HTR-8/SVneo (cell line): ENCODE measurements at regions not wholly inside any gene's neighbourhood (a gene's known extent, or its start where the extent isn't known, plus 50 kb on each side); places are given as distances from the start of the nearest gene placed in this dataset.
"Not testable (repeated sequence)": the region's sequence is repeated elsewhere in the genome, so short reads cannot be mapped to it uniquely, and the experiment has no call there.

Experiments
- DNase-seq: peaks from one replicate; pipeline ENCODE4 v3.0.0; 2011; ENCODE audit warnings: low spot score, mixed read lengths; ENCODE audit not compliant: insufficient read length
- FAIRE-seq: peaks from 2 replicates; lab custom pipeline; 2011; peaks lifted over from hg19 to GRCh38; lab: Jason Lieb, UNC

GRCh38 chr9:102428305-102428704 lies 566.8 kb upstream of the CYLC2 start:
- DNase-seq (no peak), FAIRE-seq (no peak)

DNA sequence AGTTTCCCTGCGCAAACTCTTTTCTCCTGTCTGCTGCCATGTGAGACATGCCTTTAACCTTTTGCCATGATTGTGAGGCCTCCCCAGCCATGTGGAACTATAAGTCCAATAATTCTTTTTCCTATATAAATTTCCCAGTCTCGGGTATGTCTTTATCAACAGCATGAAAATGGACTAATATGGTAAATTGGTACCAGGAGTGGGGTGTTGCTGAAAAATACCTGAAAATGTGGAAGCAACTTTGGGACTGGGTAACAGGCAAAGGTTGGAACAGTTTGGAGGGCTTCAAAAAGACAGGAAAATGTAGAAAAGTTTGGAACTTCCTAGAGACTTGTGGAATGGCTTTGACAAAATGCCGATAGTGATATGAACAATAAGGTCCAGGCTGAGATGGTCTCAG lies 578.9 kb upstream of the CYLC2 start:
- not testable (repeated sequence) for DNase-seq, FAIRE-seq

DNA sequence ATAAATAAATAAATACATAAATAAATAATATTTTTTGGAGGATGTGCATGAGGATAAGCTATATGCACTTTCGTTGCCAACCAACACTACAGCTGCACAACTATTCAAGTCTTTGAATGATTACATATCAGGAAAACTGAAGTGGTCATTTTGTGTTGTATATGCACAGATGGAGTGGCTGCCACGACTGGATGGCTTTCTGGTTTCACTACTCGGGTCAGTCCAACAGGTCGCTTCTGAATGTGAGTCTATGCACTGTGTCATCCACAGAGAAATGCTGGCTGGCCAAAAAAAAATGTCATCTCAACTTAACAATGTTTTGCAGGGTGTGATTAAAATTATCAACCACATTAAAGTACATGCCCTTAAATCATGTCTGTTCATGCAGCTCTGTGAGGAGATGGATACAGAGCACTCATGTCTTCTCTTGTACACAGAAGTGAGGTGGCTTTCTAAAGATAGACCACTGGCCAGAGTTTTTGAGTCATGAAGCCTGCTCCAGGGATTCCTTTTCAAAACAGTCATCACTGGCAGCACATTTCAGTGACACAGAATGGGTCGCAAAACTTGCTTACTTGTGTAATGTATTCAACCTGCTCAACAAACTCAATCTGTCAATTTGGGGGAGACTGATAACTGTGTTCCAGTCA lies 589.8 kb upstream of the CYLC2 start:
- no peak for FAIRE-seq

DNA sequence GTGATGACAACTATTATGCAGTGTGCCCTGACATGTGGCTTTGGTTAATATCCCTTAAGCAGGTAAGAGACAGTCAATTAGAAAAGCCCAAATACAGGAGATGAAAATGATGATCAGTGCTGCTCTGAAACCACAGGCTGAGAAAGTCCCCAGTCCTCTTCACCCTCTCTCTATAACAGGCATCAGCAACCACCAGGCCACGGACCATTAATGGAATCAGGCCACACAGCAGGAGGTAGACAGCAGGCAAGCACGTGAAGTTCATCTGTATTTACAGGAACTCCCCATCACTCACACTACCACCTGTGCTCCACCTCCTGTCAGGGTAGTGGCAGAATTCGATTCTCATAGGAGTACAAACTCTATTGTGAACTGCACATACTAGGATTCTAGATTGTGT lies 591.6 kb upstream of the CYLC2 start:
- FAIRE-seq (no peak), DNase-seq (no peak)

More for the DNA sequence above, 589.8 kb upstream of the CYLC2 start:
- no peak for DNase-seq

- DNase-seq: no peak
- FAIRE-seq: no peak
Observed at GRCh38 chr9:102398205-102398604, 596.9 kb upstream of the CYLC2 start.

DNA sequence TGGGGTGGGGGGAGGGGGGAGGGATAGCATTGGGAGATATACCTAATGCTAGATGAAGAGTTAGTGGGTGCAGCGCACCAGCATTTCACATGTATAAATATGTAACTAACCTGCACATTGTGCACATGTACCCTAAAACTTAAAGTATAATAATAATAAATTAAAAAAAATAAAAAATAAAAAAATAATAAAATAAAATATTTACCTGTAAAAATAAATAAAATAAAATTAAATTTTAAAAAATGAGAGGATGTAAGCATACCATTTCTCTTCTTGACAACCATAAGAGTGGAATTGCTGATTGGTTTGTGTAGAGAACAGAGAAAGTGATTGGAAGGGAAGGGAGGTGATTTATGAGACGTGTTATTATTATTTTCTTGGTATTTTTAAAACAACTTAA lies 609.5 kb upstream of the CYLC2 start:
- not testable (repeated sequence) for FAIRE-seq

GRCh38 chr9:102362470-102363132 lies 624.2 kb upstream of the GRIN3A start:
- DNase-seq (no peak), FAIRE-seq (no peak)

More for the DNA sequence above, 609.5 kb upstream of the CYLC2 start:
- DNase-seq: not testable (repeated sequence)

GRCh38 chr9:102360846-102361245 lies 622.4 kb upstream of the GRIN3A start:
- FAIRE-seq: no peak
- DNase-seq: no peak

- FAIRE-seq: no peak
- DNase-seq: no peak
Observed at GRCh38 chr9:102355982-102356381, 617.5 kb upstream of the GRIN3A start.

DNA sequence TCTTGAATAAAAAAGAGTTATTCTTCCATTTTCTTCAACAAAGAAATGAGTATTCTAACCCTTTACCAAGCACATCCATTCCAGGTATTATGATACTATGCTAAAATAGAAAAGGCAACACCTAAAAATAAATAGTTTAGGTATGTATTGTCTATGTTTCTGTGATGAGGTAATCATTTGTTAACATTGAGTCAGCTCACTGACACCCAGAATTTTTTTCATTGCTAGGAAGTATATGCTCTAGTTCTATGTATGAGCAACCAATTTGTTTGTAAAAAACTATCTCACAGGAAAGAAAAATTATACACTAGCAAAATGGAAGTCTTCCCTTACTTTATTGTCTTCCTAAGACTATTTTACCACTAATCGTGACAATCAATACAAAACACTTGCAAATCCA lies 615.6 kb upstream of the GRIN3A start:
- DNase-seq (no peak), FAIRE-seq (no peak)

DNA sequence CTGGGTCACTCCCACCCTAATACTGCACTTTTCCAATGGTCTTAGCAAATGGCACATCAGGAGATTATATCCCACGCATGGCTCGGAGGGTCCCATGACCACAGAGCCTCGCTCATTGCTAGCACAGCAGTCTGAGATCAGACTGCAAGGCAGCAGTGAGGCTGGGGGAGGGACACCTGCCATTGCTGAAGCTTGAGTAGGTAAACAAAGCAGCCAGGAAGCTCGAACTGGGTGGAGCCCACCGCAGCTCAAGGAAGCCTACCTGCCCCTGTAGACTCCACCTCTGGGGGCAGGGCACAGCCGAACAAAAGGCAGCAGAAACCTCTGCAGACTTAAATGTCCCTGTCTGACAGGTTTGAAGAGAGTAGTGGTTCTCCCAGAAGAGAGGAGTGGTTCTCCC lies 599.0 kb upstream of the GRIN3A start:
- DNase-seq, FAIRE-seq: not testable (repeated sequence)

- DNase-seq (no peak), FAIRE-seq (no peak)
Observed at GRCh38 chr9:102309379-102309778, 570.9 kb upstream of the GRIN3A start.

DNA sequence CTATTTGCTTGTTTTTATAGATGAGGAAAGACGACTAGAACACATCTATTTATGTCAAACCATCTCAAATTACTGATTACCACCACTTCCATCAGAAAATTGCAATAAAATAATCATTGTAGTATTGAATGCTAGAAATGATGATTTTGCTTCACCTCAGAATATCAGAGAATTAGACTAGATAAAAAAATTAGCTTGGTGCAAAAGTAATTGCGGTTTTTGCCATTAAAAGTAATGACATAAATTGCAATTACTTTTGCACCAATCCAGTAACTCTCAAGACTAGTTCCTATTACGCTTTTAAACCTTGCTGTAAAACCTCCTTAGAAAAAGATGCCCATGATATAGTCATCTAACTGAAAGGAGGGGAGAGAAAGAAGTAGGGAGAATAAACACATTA lies 556.7 kb upstream of the GRIN3A start:
- no peak for DNase-seq
- no peak for FAIRE-seq

DNA sequence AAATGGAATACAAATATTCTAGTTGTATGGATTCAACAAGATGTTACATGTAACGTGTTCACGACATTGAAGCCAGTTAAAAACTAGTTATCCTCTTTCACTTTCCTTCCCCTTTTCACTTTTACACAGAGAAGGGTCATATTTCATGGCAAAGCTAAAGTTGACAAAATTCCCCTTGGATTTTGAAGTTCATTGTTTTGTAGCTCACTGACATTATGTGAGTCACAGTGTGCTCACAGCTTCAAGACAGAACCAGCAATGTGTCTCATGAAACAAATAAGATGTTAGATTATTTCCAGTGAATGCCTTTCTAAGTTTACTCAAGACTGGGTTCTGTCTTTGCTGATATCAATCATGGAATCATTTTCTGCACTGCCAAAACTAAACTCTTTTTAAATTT lies 535.5 kb upstream of the GRIN3A start:
- DNase-seq: peak; percentile 3
- no peak for FAIRE-seq

- no peak for DNase-seq
- no peak for FAIRE-seq
Observed at GRCh38 chr9:102253099-102253498, 514.7 kb upstream of the GRIN3A start.

DNA sequence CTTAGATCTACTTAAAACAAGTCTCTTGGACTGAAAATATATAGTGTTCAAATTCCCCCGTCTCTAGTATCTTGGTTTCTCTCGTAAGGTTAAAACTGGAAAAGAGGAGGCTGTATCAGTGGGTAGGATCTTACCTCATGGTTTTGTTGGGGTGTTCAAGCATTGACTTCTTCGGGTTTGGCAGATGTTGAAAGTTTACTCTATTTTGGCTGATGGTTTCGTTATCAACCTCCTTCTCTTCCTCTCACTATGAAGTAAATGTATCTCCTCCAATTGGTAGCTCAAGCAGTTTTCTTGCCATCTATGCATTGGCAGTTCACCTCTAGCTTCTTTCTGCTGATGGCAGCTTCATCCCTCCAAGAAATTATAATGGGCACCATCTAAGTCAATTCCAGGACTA lies 506.5 kb upstream of the GRIN3A start:
- FAIRE-seq (no peak), DNase-seq (no peak)

GRCh38 chr9:102237520-102237919 lies 499.1 kb upstream of the GRIN3A start:
- no peak for FAIRE-seq
- DNase-seq: no peak

DNA sequence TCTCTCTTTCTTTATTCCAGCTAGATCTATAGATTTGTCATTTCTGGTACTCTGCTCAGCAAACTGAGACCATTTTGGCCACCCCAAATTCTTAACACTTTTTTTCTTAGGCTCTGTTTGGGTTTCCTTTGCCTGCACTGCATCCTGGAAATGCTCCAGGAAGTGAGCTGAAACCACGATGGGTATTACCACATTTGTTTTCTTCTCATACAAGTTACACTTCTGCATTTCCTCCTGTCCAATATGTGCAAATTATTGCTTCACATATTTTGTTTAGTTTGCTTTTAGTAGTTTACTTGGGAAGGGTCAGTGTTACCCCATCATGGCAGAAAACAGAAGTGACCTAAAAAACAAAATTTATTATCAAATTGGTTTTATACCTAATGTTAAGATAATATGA lies 498.6 kb upstream of the GRIN3A start:
- no peak for DNase-seq
- FAIRE-seq: no peak

DNA sequence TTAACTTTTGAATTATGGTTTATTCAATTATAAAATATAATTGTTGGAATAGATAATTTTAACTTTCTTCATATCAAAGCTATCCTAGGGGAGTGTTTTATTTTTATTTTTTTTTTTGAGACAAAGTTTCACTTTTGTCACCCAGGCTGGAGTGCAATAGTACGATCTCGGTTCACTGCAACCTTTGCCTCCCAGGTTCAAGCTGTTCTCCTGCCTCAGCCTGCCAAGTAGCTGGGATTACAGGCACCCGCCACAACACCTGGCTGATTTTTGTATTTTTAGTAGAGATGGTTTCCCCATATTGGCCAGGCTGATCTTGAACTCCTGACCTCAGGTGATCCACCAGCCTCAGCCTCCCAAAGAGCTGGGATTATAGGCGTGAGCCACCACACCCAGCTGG lies 489.0 kb upstream of the GRIN3A start:
- DNase-seq, FAIRE-seq: not testable (repeated sequence)

- DNase-seq: no peak
- no peak for FAIRE-seq
Observed at GRCh38 chr9:102225841-102226441, 487.5 kb upstream of the GRIN3A start.

- not testable (repeated sequence) for DNase-seq, FAIRE-seq
Observed at GRCh38 chr9:102223320-102224136, 485.1 kb upstream of the GRIN3A start.
